MM.1S (cell line): ENCODE measurements at regions not wholly inside any gene's neighbourhood (a gene's known extent, or its start where the extent isn't known, plus 50 kb on each side); places are given as distances from the start of the nearest gene placed in this dataset.

Source experiments
- CTCF ChIP-seq: fragments of 300-600 bp; sonication (generic); IDR thresholded peaks from 2 replicates; pipeline ENCODE4 v1.5.1; 2016; ENCODE audit warnings: antibody characterized with exemption, low read length, mixed read lengths
- EZH2phosphoT487 ChIP-seq: fragments of 300-600 bp; sonication (generic); IDR thresholded peaks from 2 replicates; pipeline ENCODE4 v1.6.1; 2018; ENCODE audit warnings: antibody characterized with exemption, low read length

GRCh38 chr13:38042771-38043170 lies 173.2 kb upstream of the TRPC4 start:
- TF ChIP-seq CTCF (no peak), EZH2phosphoT487 (no peak)
